ENCODE measurements at regions not wholly inside any gene's neighbourhood (a gene's known extent, or its start where the extent isn't known, plus 50 kb on each side); places are given as distances from the start of the nearest gene placed in this dataset.

GRCh38 chr3:177538750-177539730, 341.8 kb upstream of the TBL1XR1 start:
- no peaks in the 10 kb centered on the region for H3K36me3 ChIP-seq (ENCODE audit: low read depth)
- H3K4me2 ChIP-seq = no peak overlapping the region
- no peak overlapping the region for H3K4me3 ChIP-seq
- BruUV-seq (replicated peaks) = no TSS peak
- no peaks in the 10 kb centered on the region for H3K79me2 ChIP-seq (ENCODE audit: low read depth)
- no peaks in the 10 kb centered on the region; the same call in 1 of the 2 replicates for H3K4me1 ChIP-seq (replicated peaks; ENCODE audit: insufficient read depth)
- no peaks in the 10 kb centered on the region for H3F3A ChIP-seq (ENCODE audit: insufficient read depth, low read depth)
- no peaks in the 10 kb centered on the region; the same call in 1 of the 2 replicates for H3K9me3 ChIP-seq (ENCODE audit: insufficient read depth, low read depth)
- ChIA-PET POLR2A (ENCODE audit: unreplicated experiment) (no interaction called here), CTCF (no interaction called here)
- no peaks in the 10 kb centered on the region for H4K20me1 ChIP-seq (ENCODE audit: insufficient read depth)
- H3K27me3 ChIP-seq (ENCODE audit: insufficient read depth, low read depth) = no peaks in the 10 kb centered on the region
- no peak for DNase-seq
- no peak overlapping the region for H2AFZ ChIP-seq
- no peak overlapping the region for H3K27ac ChIP-seq
- intact Hi-C loops (cut with micrococcal nuclease; ENCODE audit: unreplicated experiment) = no loop called here
- H3K9me2 ChIP-seq (ENCODE audit: insufficient read depth) = no peaks in the 10 kb centered on the region
- no peak for TF ChIP-seq EZH2 (IDR thresholded peaks at IDR 0.05; ENCODE audit: low read depth)
- TF ChIP-seq, protein P1, sequence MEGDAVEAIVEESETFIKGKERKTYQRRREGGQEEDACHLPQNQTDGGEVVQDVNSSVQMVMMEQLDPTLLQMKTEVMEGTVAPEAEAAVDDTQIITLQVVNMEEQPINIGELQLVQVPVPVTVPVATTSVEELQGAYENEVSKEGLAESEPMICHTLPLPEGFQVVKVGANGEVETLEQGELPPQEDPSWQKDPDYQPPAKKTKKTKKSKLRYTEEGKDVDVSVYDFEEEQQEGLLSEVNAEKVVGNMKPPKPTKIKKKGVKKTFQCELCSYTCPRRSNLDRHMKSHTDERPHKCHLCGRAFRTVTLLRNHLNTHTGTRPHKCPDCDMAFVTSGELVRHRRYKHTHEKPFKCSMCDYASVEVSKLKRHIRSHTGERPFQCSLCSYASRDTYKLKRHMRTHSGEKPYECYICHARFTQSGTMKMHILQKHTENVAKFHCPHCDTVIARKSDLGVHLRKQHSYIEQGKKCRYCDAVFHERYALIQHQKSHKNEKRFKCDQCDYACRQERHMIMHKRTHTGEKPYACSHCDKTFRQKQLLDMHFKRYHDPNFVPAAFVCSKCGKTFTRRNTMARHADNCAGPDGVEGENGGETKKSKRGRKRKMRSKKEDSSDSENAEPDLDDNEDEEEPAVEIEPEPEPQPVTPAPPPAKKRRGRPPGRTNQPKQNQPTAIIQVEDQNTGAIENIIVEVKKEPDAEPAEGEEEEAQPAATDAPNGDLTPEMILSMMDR (conservative IDR thresholded peaks at IDR 0.05) = no peak

GRCh38 chr3:177541541-177541940, 344.3 kb upstream of the TBL1XR1 start:
- no peak for TF ChIP-seq EZH2 (IDR thresholded peaks at IDR 0.05; ENCODE audit: low read depth)
- TF ChIP-seq, protein P1 (conservative IDR thresholded peaks at IDR 0.05) = no peak
- no peaks in the 10 kb centered on the region for H3K79me2 ChIP-seq (ENCODE audit: low read depth)
- H3F3A ChIP-seq (ENCODE audit: insufficient read depth, low read depth) = no peaks in the 10 kb centered on the region
- H3K27ac ChIP-seq = no peak overlapping the region
- POLR2A ChIA-PET (ENCODE audit: unreplicated experiment) = no interaction called here
- CTCF ChIA-PET = no interaction called here
- H3K4me2 ChIP-seq = no peak overlapping the region
- no TSS peak for BruUV-seq (replicated peaks)
- H4K20me1 ChIP-seq (ENCODE audit: insufficient read depth) = no peaks in the 10 kb centered on the region
- no peaks in the 10 kb centered on the region for H3K36me3 ChIP-seq (ENCODE audit: low read depth)
- no peak for DNase-seq
- no peaks in the 10 kb centered on the region for H3K9me2 ChIP-seq (ENCODE audit: insufficient read depth)
- no peak overlapping the region for H3K4me3 ChIP-seq
- intact Hi-C loops (cut with micrococcal nuclease; ENCODE audit: unreplicated experiment) = no loop called here
- no peak overlapping the region for H2AFZ ChIP-seq
- H3K4me1 ChIP-seq (replicated peaks; ENCODE audit: insufficient read depth) = no peaks in the 10 kb centered on the region; the same call in 1 of the 2 replicates
- no peaks in the 10 kb centered on the region; the same call in 1 of the 2 replicates for H3K9me3 ChIP-seq (ENCODE audit: insufficient read depth, low read depth)
- no peaks in the 10 kb centered on the region for H3K27me3 ChIP-seq (ENCODE audit: insufficient read depth, low read depth)

DNA sequence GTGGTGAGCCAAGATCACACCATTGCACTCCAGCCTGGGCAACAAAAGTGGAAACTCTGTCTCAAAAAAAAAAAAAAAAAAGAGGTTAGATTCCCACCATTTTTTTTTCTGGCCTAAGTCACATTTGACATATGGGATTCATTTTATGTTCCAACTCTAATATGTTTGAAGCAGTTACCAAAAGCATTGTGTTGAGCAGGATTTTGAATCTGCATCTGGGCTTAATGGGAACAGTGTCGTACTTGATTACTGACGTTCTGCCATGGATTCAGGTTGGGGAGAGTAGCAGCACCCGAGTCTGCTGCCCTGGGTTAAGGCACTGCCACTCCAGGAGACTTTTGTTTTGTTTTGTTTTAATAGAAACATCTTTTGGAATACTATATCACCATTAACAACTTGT, 348.7 kb upstream of the TBL1XR1 start:
- no peaks in the 10 kb centered on the region for H3K79me2 ChIP-seq (ENCODE audit: low read depth)
- BruUV-seq (replicated peaks) = no TSS peak
- no peak overlapping the region for H3K4me3 ChIP-seq
- no peaks in the 10 kb centered on the region for H4K20me1 ChIP-seq (ENCODE audit: insufficient read depth)
- H3K9me2 ChIP-seq (ENCODE audit: insufficient read depth) = no peaks in the 10 kb centered on the region
- H3K27ac ChIP-seq = no peak overlapping the region
- CTCF ChIA-PET = no interaction called here
- no peaks in the 10 kb centered on the region for H3K36me3 ChIP-seq (ENCODE audit: low read depth)
- POLR2A ChIA-PET (ENCODE audit: unreplicated experiment) = no interaction called here
- H3K9me3 ChIP-seq (ENCODE audit: insufficient read depth, low read depth) = no peaks in the 10 kb centered on the region; the same call in 1 of the 2 replicates
- no peak overlapping the region for H3K4me2 ChIP-seq
- TF ChIP-seq EZH2 (IDR thresholded peaks at IDR 0.05; ENCODE audit: low read depth) = no peak
- TF ChIP-seq, protein P1 (conservative IDR thresholded peaks at IDR 0.05) = no peak
- intact Hi-C loops (cut with micrococcal nuclease; ENCODE audit: unreplicated experiment) = no loop called here
- H3K4me1 ChIP-seq (replicated peaks; ENCODE audit: insufficient read depth) = no peaks in the 10 kb centered on the region
- 0 out of 2 replicates have a peak overlapping the region, but pooled peaks have one; percentile 2 for H2AFZ ChIP-seq
- H3F3A ChIP-seq (ENCODE audit: insufficient read depth, low read depth) = no peaks in the 10 kb centered on the region
- DNase-seq = no peak
- H3K27me3 ChIP-seq (ENCODE audit: insufficient read depth, low read depth) = no peaks in the 10 kb centered on the region

Measured in PC-9 (cell line).